Forelimb muscle (tissue), 1 donor: ENCODE measurements at regions not wholly inside any gene's neighbourhood (a gene's known extent, or its start where the extent isn't known, plus 50 kb on each side); places are given as distances from the start of the nearest gene placed in this dataset.
A peak's percentile ranks its signal among the peaks of the same experiment; 100 is the strongest.

ENCODE experiments used
- DNase-seq: peaks from one replicate; pipeline ENCODE4 v3.0.0-alpha.2; 2013; ENCODE audit warnings: low read depth

GRCh38 chr2:56444339-56444738, 260.5 kb downstream of the CCDC85A start:
- no peak for DNase-seq

GRCh38 chr2:56448403-56449001, 264.7 kb downstream of the CCDC85A start:
- no peak for DNase-seq

GRCh38 chr2:56449002-56449431, 265.2 kb downstream of the CCDC85A start:
- no peak for DNase-seq

- no peak for DNase-seq
Observed at GRCh38 chr2:56449449-56449860, 265.7 kb downstream of the CCDC85A start.

GRCh38 chr2:56450047-56450446, 266.3 kb downstream of the CCDC85A start:
- no peak for DNase-seq

GRCh38 chr2:56450772-56451171, 267.0 kb downstream of the CCDC85A start:
- DNase-seq = no peak

- DNase-seq = no peak
Observed at GRCh38 chr2:56455642-56456041, 271.9 kb downstream of the CCDC85A start.

GRCh38 chr2:56456791-56457190, 273.0 kb downstream of the CCDC85A start:
- DNase-seq = no peak

- no peak for DNase-seq
Observed at GRCh38 chr2:56460508-56460907, 276.7 kb downstream of the CCDC85A start.

GRCh38 chr2:56464066-56464465, 280.3 kb downstream of the CCDC85A start:
- no peak for DNase-seq

GRCh38 chr2:56464613-56465012, 280.8 kb downstream of the CCDC85A start:
- DNase-seq = no peak

GRCh38 chr2:56465491-56465890, 281.7 kb downstream of the CCDC85A start:
- no peak for DNase-seq

- DNase-seq = no peak
Observed at GRCh38 chr2:56473524-56473923, 289.7 kb downstream of the CCDC85A start.

- no peak for DNase-seq
Observed at GRCh38 chr2:56474412-56475158, 290.8 kb downstream of the CCDC85A start.

- DNase-seq = peak; percentile 6
Observed at GRCh38 chr2:56475191-56475590, 291.4 kb downstream of the CCDC85A start.

- no peak for DNase-seq
Observed at GRCh38 chr2:56476509-56477071, 292.8 kb downstream of the CCDC85A start.

- DNase-seq = no peak
Observed at GRCh38 chr2:56478027-56478426, 294.2 kb downstream of the CCDC85A start.

- no peak for DNase-seq
Observed at GRCh38 chr2:56483081-56483480, 299.3 kb downstream of the CCDC85A start.

- no peak for DNase-seq
Observed at GRCh38 chr2:56484906-56485305, 301.1 kb downstream of the CCDC85A start.

GRCh38 chr2:56500317-56500716, 316.5 kb downstream of the CCDC85A start:
- no peak for DNase-seq

- peak; percentile 40 for DNase-seq
Observed at GRCh38 chr2:56502616-56503015, 318.8 kb downstream of the CCDC85A start.

GRCh38 chr2:56505885-56506284, 322.1 kb downstream of the CCDC85A start:
- no peak for DNase-seq

- DNase-seq = no peak
Observed at GRCh38 chr2:56508662-56509061, 324.9 kb downstream of the CCDC85A start.
